Heart left ventricle (tissue), 16 donors: ENCODE measurements at regions not wholly inside any gene's neighbourhood (a gene's known extent, or its start where the extent isn't known, plus 50 kb on each side); places are given as distances from the start of the nearest gene placed in this dataset.
A peak's percentile ranks its signal among the peaks of the same experiment; 100 is the strongest.

Source experiments
- ATAC-seq, 4 donors: fragments of 200-7000 bp; cut with Tn5 transposase; one replicate each; pipeline ENCODE4 v1.9.1; 2020 to 2022; ENCODE audit warnings: moderate library complexity in 4 of 4, mild to moderate bottlenecking in 3 of 4, moderate number of reproducible peaks in 1 of 4
- DNase-seq, 5 donors: peaks; one replicate each; pipeline ENCODE4 v3.0.0-alpha.2; 2020
- H3K27ac ChIP-seq, 12 donors: fragments of 200-600 bp; sonication (generic) in 4 of 12; one replicate each; pipeline versions ENCODE4 v1.5.0 to v1.8.0; 2016 to 2022; ENCODE audit warnings: mild to moderate bottlenecking in 2 of 12
- H3K27me3 ChIP-seq, 9 donors: fragments of 200-600 bp; sonication (generic) in 2 of 9; one replicate each; pipeline versions ENCODE4 v1.5.1 to v1.8.0; 2016 to 2022; ENCODE audit warnings: mild to moderate bottlenecking in 3 of 9
- H3K36me3 ChIP-seq, 9 donors: fragments of 200-600 bp; sonication (generic) in 2 of 9; one replicate each; pipeline versions ENCODE4 v1.5.0 to v1.8.0; 2018 to 2022; ENCODE audit warnings: mild to moderate bottlenecking in 2 of 9
- H3K4me1 ChIP-seq, 12 donors: fragments of 200-600 bp; sonication (generic) in 4 of 12; one replicate each; pipeline versions ENCODE4 v1.5.0 to v1.8.0; 2016 to 2022; ENCODE audit warnings: mild to moderate bottlenecking in 3 of 12
- H3K4me3 ChIP-seq, 12 donors: fragments of 200-600 bp; sonication (generic) in 4 of 12; one replicate each; pipeline versions ENCODE4 v1.5.0 to v1.8.0; 2017 to 2022; ENCODE audit warnings: mild to moderate bottlenecking in 9 of 12, moderate library complexity in 4 of 12
- H3K9me3 ChIP-seq, 12 donors: fragments of 200-600 bp; sonication (generic) in 4 of 12; one replicate each; pipeline versions ENCODE4 v1.5.0 to v1.8.0; 2016 to 2022; ENCODE audit warnings: mild to moderate bottlenecking in 1 of 12
- CTCF ChIP-seq, 12 donors: fragments of 200-600 bp; sonication (generic) in 4 of 12; IDR thresholded peaks; one replicate each; pipeline versions ENCODE4 v1.5.0 to v1.8.0; 2018 to 2022; ENCODE audit warnings: antibody characterized with exemption in 12 of 12, mild to moderate bottlenecking in 5 of 12
- POLR2A ChIP-seq, 2 donors: fragments of 450-650 bp; IDR thresholded peaks; one replicate each; pipeline ENCODE4 v1.6.1; 2017; ENCODE audit warnings: antibody characterized with exemption in 2 of 2, mild to moderate bottlenecking in 2 of 2, moderate library complexity in 2 of 2
- WGBS, 4 donors: extraction: QIAGEN DNeasy Blood & Tissue Kit in 2 of 4; methylation state at CpG; one replicate each; pipeline versions ENCODE4 v1.1.5 to v1.1.7; 2013 to 2018; 5-methylcytosine and 5-hydroxymethylcytosine counted together
- intact Hi-C, 10 donors: fragments of 100-400 bp; cut with DNase I; formaldehyde crosslinking; loops; one replicate each; pipeline versions ENCODE4 v1.11.1 to v1.14.2; 2022
- donor health status: ischemic (EF 13 %, LVEDD 7.1; RV severe dilation, severe dysfunction).
- donor health status: healthy with polysubstance abuse.
- donor health status: DM: no; HTN: yes; CAD: no.
- donor health status: DM: no; HTN: no; CAD: no.
- donor health status: ischemic (EF 25% LVEDD 6.9; RV normal size, moderate dysfunction).
- donor health status: ischemic (EF 25% LVEDD 5.7; RV mildly dilated, moderate dysfunction).
- donor health status: healthy.
- donor health status: DM: yes; HTN: yes; CAD: no.
- donor health status: ischemic (EF 35%, LVEDD 5.7; RV mildly dilated, moderate dysfunction).
- donor health status: nonischemic (EF 11% LVEDD 7.7; RV severe dilation, severe dysfunction).
- donor health status: DM: yes; HTN: yes; CAD: no.
- donor health status: PGD.
- donor health status: ischemic (EF 29% LVEDD 5.4; RV normal size, mild dysfunction).
- donor health status: nonischemic (EF 23%, LVEDD 6.1; RV moderate dilation, normal function).

DNA sequence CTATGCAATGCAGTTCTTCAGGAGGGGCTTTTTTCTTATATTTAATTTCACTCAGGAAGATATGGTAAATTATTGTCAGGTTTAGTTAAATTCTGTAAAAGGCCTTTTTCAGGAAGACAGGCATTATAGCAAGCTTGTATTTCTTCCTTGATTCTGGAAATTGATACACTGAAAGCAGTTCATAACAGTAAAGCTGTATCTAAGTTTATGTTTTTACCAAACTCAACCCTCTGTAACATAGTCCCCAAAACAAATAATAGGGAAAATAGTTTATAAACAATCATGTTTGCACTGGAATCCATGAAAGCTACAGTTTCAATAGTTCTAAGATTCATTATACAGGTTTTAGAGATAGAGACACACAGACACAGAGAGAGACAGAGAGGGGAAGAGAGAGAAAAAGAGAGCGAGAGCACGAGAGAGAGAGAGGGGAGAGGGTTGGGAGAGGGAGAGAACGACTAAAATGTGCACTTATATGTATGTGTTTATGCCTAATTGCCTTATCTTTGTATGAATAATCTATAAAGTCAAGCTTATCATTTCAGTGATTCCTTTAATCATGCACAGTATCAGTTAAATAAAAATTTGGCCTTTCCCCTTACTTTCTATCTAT lies 454.4 kb downstream of the RFPL4B start:
- DNase-seq (no peak), ATAC-seq (no peak)
- H3K36me3 ChIP-seq: no peaks in the 10 kb centered on the region
- H3K4me1 ChIP-seq: peaks cover 0 to 5% (median 0%) of the 10 kb centered on the region in 12 donors
- TF ChIP-seq CTCF (IDR thresholded peaks at IDR 0.05) (no peak), POLR2A (IDR thresholded peaks at IDR 0.05) (no peak)
- 75 to 83% (median 82%) methylated on average over 3 of the region's 3 CpGs for WGBS, 4 donors
- no peaks in the 10 kb centered on the region for H3K9me3 ChIP-seq
- intact Hi-C loops: no loop called here
- no peak overlapping the region for H3K4me3 ChIP-seq
- H3K27me3 ChIP-seq: no peaks in the 10 kb centered on the region
- no peak overlapping the region for H3K27ac ChIP-seq

- TF ChIP-seq POLR2A (IDR thresholded peaks at IDR 0.05) (no peak), CTCF (IDR thresholded peaks at IDR 0.05) (no peak)
- intact Hi-C loops: no loop called here
- WGBS, 4 donors: 57 to 71% (median 69%) methylated on average over 1 of the region's 1 CpG
- DNase-seq (no peak), ATAC-seq (peak in 1 of 4 donors; percentile 36)
- H3K4me1 ChIP-seq: peaks cover 0 to 5% (median 0%) of the 10 kb centered on the region in 12 donors
- no peaks in the 10 kb centered on the region for H3K9me3 ChIP-seq
- H3K36me3 ChIP-seq: no peaks in the 10 kb centered on the region
- no peak overlapping the region for H3K27ac ChIP-seq
- no peak overlapping the region for H3K4me3 ChIP-seq
- no peaks in the 10 kb centered on the region for H3K27me3 ChIP-seq
These were observed 455.0 kb downstream of the RFPL4B start for GRCh38 chr6:112802144-112802543.

GRCh38 chr6:112804638-112805330 lies 457.7 kb downstream of the RFPL4B start:
- ATAC-seq (no peak), DNase-seq (no peak)
- no peak overlapping the region for H3K4me3 ChIP-seq
- H3K27me3 ChIP-seq: no peaks in the 10 kb centered on the region
- WGBS, 4 donors: 94 to 97% (median 95%) methylated on average over 6 of the region's 6 CpGs
- peaks cover 0 to 5% (median 0%) of the 10 kb centered on the region in 12 donors for H3K4me1 ChIP-seq
- no peaks in the 10 kb centered on the region for H3K36me3 ChIP-seq
- no peak overlapping the region for H3K27ac ChIP-seq
- TF ChIP-seq CTCF (IDR thresholded peaks at IDR 0.05): no peak
- intact Hi-C loops: no loop called here
- H3K9me3 ChIP-seq: no peaks in the 10 kb centered on the region

- DNase-seq: no peak
- WGBS, 4 donors: 94 to 98% (median 95%) methylated on average over 4 of the region's 4 CpGs
These were observed 459.2 kb downstream of the RFPL4B start for GRCh38 chr6:112806163-112806865.

More at GRCh38 chr6:112806163-112806865, 459.2 kb downstream of the RFPL4B start:
- no peak overlapping the region for H3K4me3 ChIP-seq
- no peaks in the 10 kb centered on the region for H3K27me3 ChIP-seq
- no peaks in the 10 kb centered on the region for H3K36me3 ChIP-seq
- no peaks in the 10 kb centered on the region for H3K9me3 ChIP-seq
- ATAC-seq: no peak
- intact Hi-C loops: no loop called here
- TF ChIP-seq CTCF (IDR thresholded peaks at IDR 0.05) (no peak), POLR2A (IDR thresholded peaks at IDR 0.05) (no peak)
- no peak overlapping the region for H3K27ac ChIP-seq
- peaks cover 0 to 5% (median 0%) of the 10 kb centered on the region in 12 donors for H3K4me1 ChIP-seq
